PC-3 (cell line): ENCODE measurements at regions not wholly inside any gene's neighbourhood (a gene's known extent, or its start where the extent isn't known, plus 50 kb on each side); places are given as distances from the start of the nearest gene placed in this dataset.

Experiments
- CTCF ChIP-seq: fragments of 300-600 bp; sonication (generic); conservative IDR thresholded peaks from 2 replicates; pipeline ENCODE4 v1.5.1; 2017; ENCODE audit warnings: antibody characterized with exemption, low read depth, mild to moderate bottlenecking, low read length
- EZH2 ChIP-seq: fragments of 300-600 bp; sonication (generic); IDR thresholded peaks from one replicate; pipeline ENCODE4 v1.6.1; 2017; ENCODE audit warnings: antibody characterized with exemption, mild to moderate bottlenecking, low read length; ENCODE audit not compliant: unreplicated experiment

DNA sequence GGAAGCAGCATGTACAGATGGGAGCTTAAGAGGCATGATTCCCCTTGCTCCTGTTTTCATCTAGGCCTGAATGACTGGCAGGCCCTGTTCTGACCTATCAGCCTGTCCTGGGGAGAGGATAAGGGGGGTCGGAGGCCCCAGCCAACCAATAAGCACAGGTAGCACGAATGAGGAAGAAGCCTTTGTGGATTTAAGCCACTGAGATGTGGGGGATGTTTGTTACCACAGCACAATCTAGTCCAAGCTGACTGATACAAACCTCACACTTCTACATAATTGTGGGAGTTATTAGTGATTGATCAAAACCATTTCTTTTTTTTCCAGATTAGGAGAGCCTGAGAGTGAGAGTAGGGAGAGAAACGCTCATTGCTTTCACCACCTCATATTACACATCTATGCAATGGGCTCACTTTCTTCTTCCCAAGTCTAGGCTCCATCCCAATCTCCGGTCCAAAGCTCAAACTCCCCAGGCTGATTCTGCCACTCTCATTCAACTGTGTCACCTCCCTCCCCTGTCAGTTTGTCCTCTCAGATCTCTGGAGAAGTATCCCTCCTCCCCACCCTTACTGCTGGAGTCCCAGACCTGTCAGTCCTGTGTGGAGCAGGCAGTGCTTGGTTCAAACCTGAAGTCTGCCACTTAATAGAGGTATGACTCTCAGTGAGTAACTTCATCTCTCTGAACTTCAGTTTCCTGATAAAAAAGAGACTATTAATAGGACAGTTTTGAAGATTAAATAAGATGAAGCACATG lies 220.5 kb downstream of the PTPRU start:
- TF ChIP-seq CTCF (no peak), EZH2 (no peak)
